NCI-H2171 treated with DMSO at 0.1 percent for 48 hours (cell line): ENCODE measurements at regions not wholly inside any gene's neighbourhood (a gene's known extent, or its start where the extent isn't known, plus 50 kb on each side); places are given as distances from the start of the nearest gene placed in this dataset.

Experiments
- DNase-seq: peaks from one replicate; lab custom pipeline; 2025; lab: John Stamatoyannopoulos, UW

- no peak for DNase-seq
Measured at GRCh38 chr10:92790440-92790839, 57.9 kb upstream of the EXOC6 start.

- no peak for DNase-seq
Measured at GRCh38 chr10:92792661-92793060, 55.7 kb upstream of the EXOC6 start.
